WERI-Rb-1 (cell line): ENCODE measurements at regions not wholly inside any gene's neighbourhood (a gene's known extent, or its start where the extent isn't known, plus 50 kb on each side); places are given as distances from the start of the nearest gene placed in this dataset.
A peak's percentile ranks its signal among the peaks of the same experiment; 100 is the strongest.

ENCODE experiments used
- DNase-seq: peaks from one replicate; pipeline ENCODE4 v3.0.0-alpha.2; 2020
- H3K27ac ChIP-seq: fragments of 250-450 bp; sonication (Bioruptor Pico); 2 replicates; pipeline ENCODE4 v1.5.1; 2020; ENCODE audit warnings: mild to moderate bottlenecking, moderate library complexity
- H3K27me3 ChIP-seq: fragments of 250-450 bp; sonication (Bioruptor Pico); 2 replicates; pipeline ENCODE4 v1.5.1; 2021; ENCODE audit warnings: mild to moderate bottlenecking, low read depth, moderate library complexity; ENCODE audit not compliant: insufficient read depth, severe bottlenecking
- H3K36me3 ChIP-seq: fragments of 250-450 bp; sonication (Bioruptor Pico); 2 replicates; pipeline ENCODE4 v1.5.1; 2020; ENCODE audit warnings: mild to moderate bottlenecking, moderate library complexity
- H3K4me3 ChIP-seq: 2 replicates; pipeline ENCODE4 v1.5.1; 2011; ENCODE audit warnings: low read depth, mild to moderate bottlenecking, control low read depth, low read length
- H3K9me3 ChIP-seq: fragments of 250-450 bp; sonication (Bioruptor Pico); 2 replicates; pipeline ENCODE4 v1.5.1; 2021; ENCODE audit warnings: mild to moderate bottlenecking, moderate library complexity; ENCODE audit not compliant: severe bottlenecking
- CTCF ChIP-seq: IDR thresholded peaks from 2 replicates; pipeline ENCODE4 v1.5.1; 2011; ENCODE audit warnings: low read depth, mild to moderate bottlenecking, control low read depth, inconsistent platforms, low read length

- no peak for DNase-seq
- no peaks in the 10 kb centered on the region for H3K36me3 ChIP-seq
- no peaks in the 10 kb centered on the region for H3K9me3 ChIP-seq
- H3K27me3 ChIP-seq, result peaks cover 22% of the 10 kb centered on the region
- H3K4me3 ChIP-seq, result no peak overlapping the region
- TF ChIP-seq CTCF, result no peak
- no peak overlapping the region for H3K27ac ChIP-seq
These were observed 565.6 kb downstream of the MTRR start for GRCh38 chr5:8434501-8434900.

- DNase-seq, result no peak
- TF ChIP-seq CTCF, result no peak
- Histone ChIP-seq H3K9me3 (no peaks in the 10 kb centered on the region), H3K27ac (no peak overlapping the region), H3K27me3 (peaks cover 13% of the 10 kb centered on the region), H3K4me3 (no peak overlapping the region), H3K36me3 (no peaks in the 10 kb centered on the region)
These were observed 568.0 kb downstream of the MTRR start for GRCh38 chr5:8436924-8437323.

- peaks cover 9% of the 10 kb centered on the region for H3K27me3 ChIP-seq
These were observed 576.2 kb downstream of the MTRR start for GRCh38 chr5:8445139-8445538.

GRCh38 chr5:8446179-8446578 is 577.2 kb downstream of the MTRR start:
- TF ChIP-seq CTCF, result no peak
- Histone ChIP-seq H3K27ac (no peak overlapping the region), H3K27me3 (peaks cover 9% of the 10 kb centered on the region), H3K36me3 (no peaks in the 10 kb centered on the region), H3K9me3 (no peaks in the 10 kb centered on the region), H3K4me3 (no peak overlapping the region)
- no peak for DNase-seq

More at GRCh38 chr5:8445139-8445538, 576.2 kb downstream of the MTRR start:
- no peaks in the 10 kb centered on the region for H3K36me3 ChIP-seq
- no peak for DNase-seq
- TF ChIP-seq CTCF, result no peak
- no peak overlapping the region for H3K4me3 ChIP-seq
- H3K27ac ChIP-seq, result no peak overlapping the region
- H3K9me3 ChIP-seq, result no peaks in the 10 kb centered on the region

- no peak for DNase-seq
- no peaks in the 10 kb centered on the region for H3K9me3 ChIP-seq
- TF ChIP-seq CTCF, result no peak
- H3K27ac ChIP-seq, result peak overlapping the region; percentile 80
- H3K27me3 ChIP-seq, result no peaks in the 10 kb centered on the region
- H3K4me3 ChIP-seq, result no peak overlapping the region; the same call in 1 of the 2 replicates
- H3K36me3 ChIP-seq, result peaks cover 19% of the 10 kb centered on the region
These were observed 587.9 kb downstream of the MTRR start for GRCh38 chr5:8456846-8457186.
